Loucy (cell line): ENCODE measurements at regions not wholly inside any gene's neighbourhood (a gene's known extent, or its start where the extent isn't known, plus 50 kb on each side); places are given as distances from the start of the nearest gene placed in this dataset.
A peak's percentile ranks its signal among the peaks of the same experiment; 100 is the strongest.

Experiments used
- H2AFZ ChIP-seq: fragments of 200-600 bp; sonication (generic); 2 replicates; pipeline ENCODE4 v1.6.0; 2016; ENCODE audit warnings: antibody characterized with exemption, mild to moderate bottlenecking, low read length, moderate library complexity
- H3F3A ChIP-seq: fragments of 200-600 bp; 2 replicates; pipeline ENCODE4 v1.6.0; 2016; ENCODE audit warnings: antibody characterized with exemption, low read depth, mild to moderate bottlenecking
- H3K27me3 ChIP-seq: fragments of 200-600 bp; sonication (generic); 2 replicates; pipeline ENCODE4 v1.6.1; 2014; ENCODE audit warnings: low read length, mild to moderate bottlenecking; ENCODE audit not compliant: insufficient read depth, poor library complexity, severe bottlenecking
- H3K36me3 ChIP-seq: fragments of 200-600 bp; sonication (generic); 2 replicates; pipeline ENCODE4 v1.6.1; 2016; ENCODE audit warnings: low read length; ENCODE audit not compliant: insufficient read depth
- H3K4me1 ChIP-seq: fragments of 200-600 bp; sonication (generic); 2 replicates; pipeline ENCODE4 v1.5.1; 2014; ENCODE audit warnings: low read length, mild to moderate bottlenecking; ENCODE audit not compliant: insufficient read depth, poor library complexity, severe bottlenecking
- H3K4me2 ChIP-seq: fragments of 200-600 bp; sonication (generic); 2 replicates; pipeline ENCODE4 v1.6.0; 2014; ENCODE audit warnings: antibody characterized with exemption, low read length, low read depth, mild to moderate bottlenecking; ENCODE audit not compliant: poor library complexity, severe bottlenecking
- H3K4me3 ChIP-seq: fragments of 200-600 bp; sonication (generic); 2 replicates; pipeline ENCODE4 v1.5.1; 2014; ENCODE audit warnings: low read length, mild to moderate bottlenecking, mixed read lengths; ENCODE audit not compliant: poor library complexity, severe bottlenecking
- H3K79me2 ChIP-seq: fragments of 200-600 bp; sonication (generic); 2 replicates; pipeline ENCODE4 v1.6.1; 2014; ENCODE audit warnings: low read length; ENCODE audit not compliant: insufficient read depth
- H3K9ac ChIP-seq: fragments of 200-600 bp; sonication (generic); 2 replicates; pipeline ENCODE4 v1.6.0; 2014; ENCODE audit warnings: mild to moderate bottlenecking, low read depth, low read length, moderate library complexity; ENCODE audit not compliant: poor library complexity, severe bottlenecking
- H3K9me2 ChIP-seq: fragments of 200-600 bp; sonication (generic); replicated peaks from 2 replicates; pipeline ENCODE4 v1.6.1; 2016; ENCODE audit warnings: low read depth, low read length, mixed read lengths
- H3K9me3 ChIP-seq: fragments of 200-600 bp; sonication (generic); 2 replicates; pipeline ENCODE4 v1.6.1; 2014; ENCODE audit warnings: mild to moderate bottlenecking, antibody characterized with exemption, low read length, low read depth; ENCODE audit not compliant: insufficient read depth
- H4K20me1 ChIP-seq: fragments of 200-600 bp; sonication (generic); 2 replicates; pipeline ENCODE4 v1.6.0; 2014; ENCODE audit warnings: antibody characterized with exemption, low read length, mild to moderate bottlenecking; ENCODE audit not compliant: insufficient read depth, poor library complexity, severe bottlenecking
- CTCF ChIP-seq: fragments of 200-600 bp; sonication (generic); conservative IDR thresholded peaks from 2 replicates; pipeline ENCODE4 v1.5.1; 2014; ENCODE audit warnings: mild to moderate bottlenecking, antibody characterized with exemption, low read length
- EZH2phosphoT487 ChIP-seq: fragments of 200-600 bp; IDR thresholded peaks from 2 replicates; pipeline ENCODE4 v1.6.1; 2018; ENCODE audit warnings: antibody characterized with exemption, mild to moderate bottlenecking, moderate library complexity, borderline replicate concordance

GRCh38 chr20:40920291-40920690, 108.3 kb upstream of the TOP1 start:
- no peak overlapping the region for H3K9ac ChIP-seq
- H3K9me2 ChIP-seq = no peaks in the 10 kb centered on the region
- H2AFZ ChIP-seq = no peak overlapping the region
- H3K36me3 ChIP-seq = no peaks in the 10 kb centered on the region
- H3K4me3 ChIP-seq = no peak overlapping the region
- no peaks in the 10 kb centered on the region for H3K79me2 ChIP-seq
- no peaks in the 10 kb centered on the region for H4K20me1 ChIP-seq
- no peaks in the 10 kb centered on the region for H3K9me3 ChIP-seq
- no peak overlapping the region for H3K4me2 ChIP-seq
- no peak for TF ChIP-seq EZH2phosphoT487
- TF ChIP-seq CTCF = no peak
- no peaks in the 10 kb centered on the region for H3K4me1 ChIP-seq
- H3F3A ChIP-seq = no peaks in the 10 kb centered on the region
- no peaks in the 10 kb centered on the region for H3K27me3 ChIP-seq

GRCh38 chr20:40922865-40923264, 105.8 kb upstream of the TOP1 start:
- Histone ChIP-seq H3K4me2 (no peak overlapping the region), H3K27me3 (no peaks in the 10 kb centered on the region), H3K36me3 (no peaks in the 10 kb centered on the region)

GRCh38 chr20:40925829-40926510, 102.7 kb upstream of the TOP1 start:
- no peak for TF ChIP-seq CTCF
- TF ChIP-seq EZH2phosphoT487 = no peak
- Histone ChIP-seq H3K9ac (no peak overlapping the region), H3F3A (no peaks in the 10 kb centered on the region), H2AFZ (no peak overlapping the region), H3K79me2 (no peaks in the 10 kb centered on the region), H3K4me2 (no peak overlapping the region), H4K20me1 (no peaks in the 10 kb centered on the region), H3K27me3 (no peaks in the 10 kb centered on the region), H3K36me3 (no peaks in the 10 kb centered on the region), H3K9me2 (no peaks in the 10 kb centered on the region), H3K9me3 (no peaks in the 10 kb centered on the region), H3K4me1 (peaks cover 34% of the 10 kb centered on the region), H3K4me3 (no peak overlapping the region)

More at GRCh38 chr20:40922865-40923264, 105.8 kb upstream of the TOP1 start:
- Histone ChIP-seq H4K20me1 (no peaks in the 10 kb centered on the region), H3K9me3 (no peaks in the 10 kb centered on the region), H3K4me3 (no peak overlapping the region), H3K9me2 (no peaks in the 10 kb centered on the region), H3K9ac (no peak overlapping the region), H3F3A (no peaks in the 10 kb centered on the region), H2AFZ (no peak overlapping the region), H3K4me1 (peaks cover 19% of the 10 kb centered on the region), H3K79me2 (no peaks in the 10 kb centered on the region)
- no peak for TF ChIP-seq EZH2phosphoT487
- 0 out of 2 replicates have a peak, but pooled peaks have one; percentile 11 for TF ChIP-seq CTCF
